ENCODE measurements at regions not wholly inside any gene's neighbourhood (a gene's known extent, or its start where the extent isn't known, plus 50 kb on each side); places are given as distances from the start of the nearest gene placed in this dataset.
"Not testable (repeated sequence)": the region's sequence is repeated elsewhere in the genome, so short reads cannot be mapped to it uniquely, and the experiment has no call there.

DNA sequence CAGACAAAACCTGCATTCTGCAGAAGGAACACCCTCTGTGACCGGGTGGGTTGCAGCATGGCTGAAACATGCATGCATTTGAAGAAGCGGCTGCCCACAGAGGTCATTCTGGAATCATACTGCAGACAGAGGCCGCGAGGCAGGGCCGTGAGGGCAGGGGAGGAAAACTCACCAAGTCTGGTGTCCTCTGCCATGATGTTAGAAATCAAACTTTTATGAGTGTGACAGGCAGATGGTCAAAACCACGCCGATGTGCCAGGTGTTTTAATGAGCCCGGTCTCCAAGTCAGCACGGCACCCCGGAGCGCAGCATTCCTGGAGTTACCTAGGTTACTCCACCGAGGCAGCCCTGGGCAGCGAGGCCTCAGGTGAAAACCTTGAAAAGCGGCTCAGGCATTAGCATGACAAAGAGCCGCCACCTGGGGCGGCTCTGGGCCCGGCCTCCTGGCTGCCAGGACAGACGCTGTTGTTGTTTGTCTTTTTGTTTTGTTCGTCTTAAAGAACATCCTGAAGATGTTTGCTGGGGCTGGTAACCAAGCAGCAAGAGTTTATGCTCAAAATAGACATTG, 255.6 kb downstream of the ERMARD start:
- no peak for DNase-seq

- no peak for DNase-seq
Measured at GRCh38 chr6:170006071-170006899, 254.9 kb downstream of the ERMARD start.

DNA sequence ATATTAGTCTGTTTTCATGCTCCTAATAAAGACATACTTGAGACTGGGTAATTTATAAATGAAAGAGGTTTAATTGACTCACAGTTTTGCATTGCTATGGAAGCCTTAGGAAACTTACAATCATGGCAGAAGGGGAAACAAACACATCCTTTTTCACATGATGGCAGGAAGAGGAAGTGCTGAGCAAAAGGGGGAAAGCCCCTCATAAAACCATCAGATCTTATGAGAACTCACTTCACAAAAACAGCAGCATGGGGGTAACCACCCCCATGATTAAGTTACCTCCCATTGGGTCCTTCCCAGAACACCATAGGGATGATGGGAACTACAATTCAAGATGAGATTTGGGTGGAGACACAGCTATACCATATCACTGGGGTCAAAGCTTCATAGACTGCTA, 254.2 kb downstream of the ERMARD start:
- DNase-seq: peak; percentile 19

DNA sequence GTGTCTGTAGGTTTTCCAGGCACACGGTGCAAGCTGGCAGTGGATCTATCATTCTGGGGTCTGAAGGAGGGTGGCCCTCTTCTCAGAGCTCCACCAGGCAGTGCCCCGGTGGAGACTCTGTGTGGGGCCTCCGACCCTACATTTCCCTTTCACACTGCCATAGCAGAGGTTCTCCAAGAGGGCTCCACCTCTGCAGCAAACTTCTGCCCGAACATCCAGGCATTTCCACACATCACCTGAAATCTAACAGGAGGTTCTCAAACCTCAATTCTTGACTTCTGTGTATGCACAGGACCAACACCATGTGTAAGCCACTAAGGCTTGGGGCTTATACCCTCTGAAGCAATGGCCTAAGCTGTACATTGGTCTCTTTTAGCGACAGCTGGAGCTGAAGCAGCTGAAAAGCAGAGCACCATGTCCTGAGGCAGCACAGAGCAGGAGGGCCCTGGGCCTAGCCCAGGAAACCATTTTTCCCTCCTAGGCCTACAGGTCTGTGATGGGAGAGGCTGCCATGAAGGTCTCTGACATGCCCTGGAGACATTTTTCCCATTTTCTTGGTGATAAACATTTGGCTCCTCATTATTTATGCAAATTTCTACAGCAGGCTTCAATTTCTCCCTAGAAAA, 253.3 kb downstream of the ERMARD start:
- no peak for DNase-seq

DNA sequence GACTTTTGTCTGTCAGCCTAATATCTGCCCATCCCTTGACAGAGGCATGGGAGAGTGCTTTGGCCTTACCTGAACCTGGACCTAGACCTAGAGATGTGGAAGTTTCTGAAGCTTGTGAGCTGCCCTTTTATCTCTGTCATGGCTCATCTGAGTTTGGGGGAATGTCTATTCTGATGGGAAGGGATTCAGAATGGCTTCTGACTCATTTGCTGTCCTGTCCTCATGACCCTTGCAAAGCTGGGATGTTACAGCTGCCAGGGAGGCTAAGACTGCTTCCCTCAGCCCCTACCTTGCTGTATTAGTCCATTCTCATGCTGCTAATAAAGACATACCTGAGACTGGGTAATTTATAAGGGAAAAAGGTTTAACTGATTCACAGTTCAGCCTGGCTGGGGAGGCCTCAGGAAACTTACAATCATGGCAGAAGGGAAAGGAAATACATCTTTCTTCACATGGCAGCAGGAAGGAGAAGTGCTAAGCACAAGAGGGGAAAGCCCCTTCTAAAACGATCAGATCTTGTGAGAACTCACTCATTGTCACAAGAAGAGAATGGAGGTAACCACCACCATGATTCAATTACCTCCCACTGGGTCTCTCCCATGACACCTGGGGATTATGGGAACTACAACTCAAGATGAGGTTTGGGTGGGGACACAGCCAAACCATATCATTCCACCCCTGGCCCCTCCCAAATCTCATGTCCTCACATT, 252.2 kb downstream of the ERMARD start:
- no peak for DNase-seq

DNA sequence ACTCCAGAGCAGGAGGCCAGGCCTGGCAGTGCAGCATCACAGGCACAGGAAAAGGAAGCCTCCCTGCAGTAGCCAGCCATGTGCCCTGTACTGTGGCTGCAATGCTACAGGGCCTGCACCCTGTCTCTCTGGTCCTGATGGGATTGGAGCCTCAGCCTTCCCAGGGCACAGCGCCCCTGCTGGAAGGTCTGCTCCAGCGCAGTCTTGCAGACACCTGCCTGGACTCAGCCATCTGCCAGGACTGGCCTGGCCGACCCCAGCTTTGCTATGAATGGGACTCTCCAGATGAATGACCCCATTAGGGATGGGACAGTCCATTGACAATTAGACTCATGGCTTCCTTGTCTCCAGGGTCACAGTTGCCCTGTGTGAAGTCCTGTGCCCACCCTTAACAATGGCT, 251.6 kb downstream of the ERMARD start:
- DNase-seq: no peak

DNA sequence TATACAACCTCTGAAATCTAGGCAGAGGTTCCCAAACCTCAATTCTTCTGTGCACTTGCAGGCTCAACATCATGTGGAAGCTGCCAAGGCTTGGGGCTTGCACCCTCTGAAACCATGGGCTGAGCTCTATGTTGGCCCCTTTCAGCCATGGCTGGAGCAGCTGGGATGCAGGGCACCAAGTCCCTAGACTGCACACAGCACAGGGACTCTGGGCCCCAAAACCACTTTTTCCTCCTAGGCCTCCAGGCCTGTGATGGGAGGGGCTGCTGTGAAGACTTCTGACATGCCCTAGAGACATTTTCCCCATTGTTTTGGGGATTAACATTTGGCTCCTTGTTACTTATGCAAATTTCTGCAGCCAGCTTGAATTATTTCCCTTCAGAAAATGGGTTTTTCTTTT, 250.4 kb downstream of the ERMARD start:
- DNase-seq: not testable (repeated sequence)

GRCh38 chr6:170000071-170000843, 248.8 kb downstream of the ERMARD start:
- no peak for DNase-seq

DNA sequence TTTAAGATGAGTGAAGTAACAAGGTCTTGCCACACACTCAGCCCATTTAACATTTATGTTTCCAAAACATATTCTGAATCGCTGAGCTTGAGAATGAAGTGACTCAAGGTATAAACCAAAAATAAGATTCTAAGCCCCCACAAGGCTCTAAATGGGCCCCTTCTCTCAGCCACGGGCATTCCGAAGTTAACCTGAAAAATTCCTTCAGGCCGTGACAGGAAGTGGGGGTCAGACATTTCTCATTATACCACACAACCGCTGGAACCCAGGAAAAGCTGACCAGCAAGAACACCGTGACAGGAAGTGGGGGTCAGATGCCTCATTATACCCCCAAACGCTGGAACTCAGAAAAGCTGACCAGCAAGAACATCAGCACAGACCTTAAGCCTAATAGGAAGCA, 247.9 kb downstream of the ERMARD start:
- DNase-seq: no peak

- no peak for DNase-seq
Measured at GRCh38 chr6:169998457-169998856, 247.0 kb downstream of the ERMARD start.

GRCh38 chr6:169997930-169998218, 246.5 kb downstream of the ERMARD start:
- peak; percentile 48 for DNase-seq

GRCh38 chr6:169997187-169997929, 245.9 kb downstream of the ERMARD start:
- DNase-seq: peak; percentile 29

DNA sequence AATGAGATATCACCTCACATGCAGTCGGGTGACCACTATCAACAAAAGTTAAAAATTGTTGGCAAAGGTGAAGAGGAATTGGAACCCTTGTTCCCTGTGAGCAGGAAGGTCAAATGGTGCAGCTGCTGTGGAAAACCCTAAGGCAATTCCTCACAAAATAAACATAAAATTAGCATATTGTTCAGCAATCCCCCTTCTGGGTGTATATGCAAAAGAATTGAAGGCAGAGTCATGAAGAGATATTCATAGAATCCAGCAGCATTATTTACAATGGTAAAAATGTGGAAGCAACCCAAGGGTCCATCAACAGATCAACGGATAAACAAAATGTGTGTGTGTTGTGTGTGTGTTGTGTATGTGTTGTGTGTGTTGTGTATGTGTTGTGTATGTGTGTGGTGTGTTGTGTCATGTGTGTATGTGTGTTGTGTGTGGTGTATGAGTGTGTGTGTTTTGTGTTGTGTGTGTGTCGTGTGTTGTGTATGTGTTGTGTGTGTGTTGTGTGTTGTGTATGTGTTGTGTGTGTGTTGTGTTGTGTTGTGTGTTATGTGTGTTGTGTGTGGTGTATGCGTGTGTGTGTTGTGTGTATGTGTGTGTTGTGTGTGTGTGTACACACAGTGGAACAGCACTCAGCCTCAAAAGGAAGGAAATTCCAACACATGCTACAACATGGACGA, 245.1 kb downstream of the ERMARD start:
- no peak for DNase-seq

- no peak for DNase-seq
Measured at GRCh38 chr6:169994739-169995138, 243.3 kb downstream of the ERMARD start.

GRCh38 chr6:169993861-169994481, 242.5 kb downstream of the ERMARD start:
- DNase-seq: no peak

DNA sequence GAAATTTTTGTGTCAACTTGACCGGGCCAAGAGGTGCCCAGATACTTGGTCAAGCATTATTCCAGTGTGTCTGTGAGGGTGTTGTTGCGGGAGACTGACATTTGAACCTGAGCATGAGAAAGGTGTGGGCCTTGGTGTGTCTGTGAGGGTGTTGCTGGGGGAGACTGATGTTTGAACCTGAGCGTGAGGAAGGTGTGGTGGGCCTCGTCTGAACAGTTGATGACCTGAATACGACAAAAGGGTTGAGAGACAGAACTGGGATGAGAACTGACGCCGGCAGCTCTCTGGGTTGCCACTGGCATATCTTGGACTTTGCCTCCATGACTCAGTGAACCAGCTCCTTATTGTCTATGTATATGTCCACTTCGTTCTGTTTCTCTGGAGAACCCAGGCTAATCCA, 240.5 kb downstream of the ERMARD start:
- DNase-seq: no peak

GRCh38 chr6:169991031-169991390, 239.6 kb downstream of the ERMARD start:
- DNase-seq: no peak

DNA sequence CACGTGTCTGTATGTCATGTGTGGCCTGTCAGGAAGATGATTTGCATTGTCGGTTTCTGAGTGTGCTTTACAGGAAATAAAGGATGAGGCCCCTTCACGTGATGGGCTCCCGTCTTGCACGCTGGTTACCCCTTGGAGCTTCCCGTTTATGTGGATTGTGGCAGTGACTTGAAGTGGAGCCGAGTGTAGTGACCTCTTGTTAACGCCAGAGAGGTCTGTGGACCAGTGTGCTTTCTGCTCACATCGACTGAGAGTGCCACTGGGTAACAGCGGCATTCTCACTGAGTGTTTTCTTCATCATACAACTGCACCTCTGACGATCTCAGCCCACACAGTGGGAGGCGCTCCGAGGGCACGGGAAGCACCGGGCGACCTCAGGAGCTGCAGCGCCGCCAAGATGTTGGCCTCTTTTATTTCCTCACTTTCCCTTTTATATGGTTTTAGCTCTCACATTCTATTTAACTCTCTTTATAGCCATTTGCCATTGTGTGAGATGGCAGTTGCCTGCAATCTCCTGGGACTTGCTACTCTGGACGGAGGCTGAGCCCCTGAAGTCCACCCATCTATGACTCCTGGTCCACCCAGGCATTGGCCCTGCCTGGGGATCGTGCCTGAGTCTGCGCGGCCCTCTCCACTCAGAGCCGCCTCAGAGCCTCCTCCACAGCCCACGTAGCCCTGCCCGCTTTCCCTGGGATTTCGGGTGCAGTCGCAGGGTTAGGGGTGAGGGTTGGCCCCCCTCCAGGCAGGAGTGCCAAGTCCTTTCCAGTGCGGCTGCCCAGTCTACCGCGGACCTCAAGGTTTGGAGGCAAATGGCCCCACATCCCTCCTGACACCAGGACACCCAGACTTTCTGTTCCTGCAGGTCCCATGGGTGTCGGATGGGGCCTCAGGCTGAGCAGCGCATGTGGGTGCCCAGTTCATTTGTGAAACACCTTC, 238.9 kb downstream of the ERMARD start:
- DNase-seq: peak; percentile 81

DNA sequence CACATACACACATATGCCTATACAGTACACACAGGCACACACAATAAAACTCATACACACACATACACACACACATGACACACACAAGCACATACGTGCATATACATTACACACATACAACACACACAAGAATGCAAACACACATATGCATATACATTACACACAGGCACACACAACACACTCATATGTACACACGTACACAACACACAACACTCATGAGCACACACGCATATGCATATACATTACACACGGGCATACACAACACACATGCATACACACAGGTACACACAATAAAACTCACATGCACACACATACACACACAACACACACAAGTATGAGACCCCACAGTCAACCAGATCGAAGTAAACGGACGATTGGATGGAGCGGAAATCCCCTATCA, 238.2 kb downstream of the ERMARD start:
- DNase-seq: no peak
